ENCODE measurements at regions not wholly inside any gene's neighbourhood (a gene's known extent, or its start where the extent isn't known, plus 50 kb on each side); places are given as distances from the start of the nearest gene placed in this dataset.

DNA sequence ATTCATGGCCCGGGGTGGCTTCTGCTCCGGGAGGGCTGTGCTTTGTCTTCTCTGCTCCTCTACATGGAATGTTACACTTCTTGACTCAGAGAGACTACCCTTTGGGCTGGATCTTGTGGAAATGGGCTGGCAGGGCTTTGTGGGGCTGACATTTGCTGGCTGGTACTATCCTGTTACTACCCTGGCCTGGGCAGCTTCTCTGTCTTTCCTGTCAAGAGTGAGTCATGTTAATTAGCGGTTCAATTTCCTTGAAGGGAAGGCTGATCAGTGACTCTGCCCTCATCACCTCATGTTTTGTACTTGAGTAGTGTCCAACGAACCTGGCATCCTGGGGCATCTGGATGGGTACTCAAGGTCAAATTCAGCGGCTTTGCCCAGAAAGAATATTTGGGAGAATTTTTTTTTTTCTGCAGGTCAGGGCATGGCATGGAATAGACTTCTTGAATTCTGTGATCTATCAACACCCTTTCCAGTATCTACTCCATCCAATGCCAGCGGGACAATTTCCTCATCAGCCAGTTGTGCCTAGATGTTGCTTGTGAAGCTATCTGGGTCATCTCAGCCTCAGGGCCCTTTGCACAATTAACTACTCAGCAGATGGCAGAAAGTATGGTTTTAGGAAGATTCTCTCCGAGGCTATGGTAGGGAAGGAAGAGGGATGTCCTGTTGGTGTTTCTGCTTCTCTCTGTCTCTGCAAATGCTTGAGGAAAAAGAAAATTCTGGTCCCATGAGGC, 140.5 kb upstream of the PLET1 start:
- no peak for DNase-seq (ENCODE audit: low read depth in 2 of 2)

DNA sequence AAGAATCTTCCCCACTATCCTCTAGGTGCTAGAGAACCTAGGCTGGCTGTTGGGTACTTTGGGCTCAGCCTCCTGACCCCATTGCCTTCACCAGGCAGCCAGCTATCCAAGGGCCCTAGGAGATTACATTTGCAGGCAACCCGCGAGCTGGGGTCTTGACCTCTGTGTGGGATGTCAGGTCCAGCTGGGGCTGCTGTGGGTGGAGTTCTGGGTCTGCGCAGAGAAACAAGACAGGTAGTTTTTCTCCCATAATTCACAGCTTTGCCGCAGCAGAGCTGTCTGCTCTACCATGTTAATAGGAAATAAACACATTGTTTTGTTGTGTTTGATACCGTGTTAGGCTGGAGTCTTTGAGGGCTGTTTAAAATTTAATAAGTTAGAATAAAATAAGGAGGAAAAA, 142.8 kb upstream of the PLET1 start:
- no peak for DNase-seq (ENCODE audit: low read depth in 2 of 2)

GRCh38 chr11:112404112-112404511, 143.5 kb upstream of the PLET1 start:
- DNase-seq (ENCODE audit: low read depth in 2 of 2), result no peak

- no peak for DNase-seq (ENCODE audit: low read depth in 2 of 2)
These were observed 147.9 kb upstream of the PLET1 start for GRCh38 chr11:112408517-112408916.

- DNase-seq (ENCODE audit: low read depth in 2 of 2), result no peak
These were observed 149.7 kb upstream of the PLET1 start for GRCh38 chr11:112410325-112410724.

DNA sequence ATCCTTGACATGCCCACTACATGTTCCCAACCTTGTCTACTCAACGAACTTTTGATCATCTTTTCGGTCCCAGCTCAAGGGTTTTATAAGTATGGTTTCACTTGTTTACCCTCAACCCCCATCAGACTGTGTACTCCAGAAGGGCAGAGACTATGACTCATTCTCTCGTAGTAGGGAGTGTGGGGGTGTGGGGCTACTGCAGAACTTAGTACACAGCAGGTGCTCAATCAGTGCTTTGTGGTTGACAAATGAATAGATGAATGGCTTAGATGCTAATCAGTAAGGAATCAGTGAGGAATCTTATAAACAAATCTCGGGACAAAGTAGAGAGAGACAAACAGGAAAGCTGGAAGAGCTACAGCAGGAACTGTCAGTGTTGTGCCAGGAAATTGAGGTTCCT, 151.7 kb upstream of the PLET1 start:
- DNase-seq (ENCODE audit: low read depth in 2 of 2), result no peak

- no peak for DNase-seq (ENCODE audit: low read depth in 2 of 2)
These were observed 156.7 kb upstream of the PLET1 start for GRCh38 chr11:112417339-112417738.

DNA sequence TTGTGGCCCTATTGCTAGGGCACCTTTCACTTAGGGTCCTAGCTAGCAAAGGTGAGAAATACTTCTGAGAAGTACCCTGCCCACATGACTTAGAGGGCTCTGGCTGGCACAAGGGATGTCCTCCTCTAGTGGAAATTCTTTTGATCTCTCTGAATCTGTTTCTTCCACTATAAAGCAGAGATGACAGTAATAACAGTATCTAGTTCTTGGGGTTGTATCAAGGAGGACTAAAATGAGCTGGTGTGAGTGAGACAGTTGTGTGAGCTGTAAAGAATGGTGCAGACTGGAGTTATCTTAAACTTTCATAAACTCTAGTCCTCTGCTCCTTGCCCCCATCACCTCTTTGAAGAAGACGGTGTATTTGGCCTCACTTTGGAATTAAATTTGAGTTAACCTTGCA, 157.8 kb upstream of the PLET1 start:
- no peak for DNase-seq (ENCODE audit: low read depth in 2 of 2)

DNA sequence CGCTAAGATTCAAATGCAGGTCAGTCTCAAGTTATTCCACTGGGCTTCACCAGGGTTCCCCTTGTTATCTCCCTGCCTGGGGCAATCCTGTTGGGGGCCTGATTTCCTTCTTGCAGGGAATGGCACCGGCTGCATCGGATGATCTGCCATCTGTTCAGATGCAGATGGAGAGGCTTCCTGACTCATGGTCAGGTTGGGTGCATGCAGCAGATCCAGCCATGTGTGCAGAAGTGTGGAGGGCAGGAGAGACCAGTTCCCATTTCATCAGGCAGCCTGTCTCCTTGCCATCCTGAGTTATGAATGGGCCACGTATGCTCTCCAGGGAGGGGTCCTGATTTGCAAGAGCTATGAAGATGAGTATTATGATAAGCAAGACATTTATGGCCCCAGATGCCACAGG, 161.2 kb upstream of the PLET1 start:
- no peak for DNase-seq (ENCODE audit: low read depth in 2 of 2)

GRCh38 chr11:112425121-112425520, 164.5 kb upstream of the PLET1 start:
- no peak for DNase-seq (ENCODE audit: low read depth in 2 of 2)

DNA sequence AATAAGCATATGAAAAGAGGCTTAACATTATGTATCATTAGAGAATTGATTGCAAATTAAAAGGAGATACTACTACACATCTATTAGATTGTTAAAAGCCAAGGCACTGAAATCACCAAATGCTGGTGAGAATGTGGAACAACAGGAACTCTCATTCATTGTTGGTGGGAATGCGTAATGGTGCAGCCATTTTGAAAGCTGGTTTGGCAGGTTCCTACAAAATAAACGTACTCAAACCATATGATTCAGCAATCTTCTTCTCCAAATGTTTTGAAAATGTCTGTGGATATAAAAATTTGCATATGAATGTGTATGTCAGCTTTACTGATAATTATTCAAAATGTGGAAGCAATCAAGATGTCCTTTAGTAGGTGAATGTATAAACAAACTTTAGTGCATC, 176.4 kb upstream of the PLET1 start:
- no peak for DNase-seq (ENCODE audit: low read depth in 2 of 2)

- DNase-seq (ENCODE audit: low read depth in 2 of 2), result no peak
These were observed 179.0 kb upstream of the PLET1 start for GRCh38 chr11:112439614-112440013.

- DNase-seq (ENCODE audit: low read depth in 2 of 2), result no peak
These were observed 179.9 kb upstream of the PLET1 start for GRCh38 chr11:112440518-112440917.

- DNase-seq (ENCODE audit: low read depth in 2 of 2), result no peak
These were observed 187.5 kb upstream of the PLET1 start for GRCh38 chr11:112448168-112448567.

- DNase-seq (ENCODE audit: low read depth in 2 of 2), result no peak
These were observed 188.1 kb upstream of the PLET1 start for GRCh38 chr11:112448806-112449205.

DNA sequence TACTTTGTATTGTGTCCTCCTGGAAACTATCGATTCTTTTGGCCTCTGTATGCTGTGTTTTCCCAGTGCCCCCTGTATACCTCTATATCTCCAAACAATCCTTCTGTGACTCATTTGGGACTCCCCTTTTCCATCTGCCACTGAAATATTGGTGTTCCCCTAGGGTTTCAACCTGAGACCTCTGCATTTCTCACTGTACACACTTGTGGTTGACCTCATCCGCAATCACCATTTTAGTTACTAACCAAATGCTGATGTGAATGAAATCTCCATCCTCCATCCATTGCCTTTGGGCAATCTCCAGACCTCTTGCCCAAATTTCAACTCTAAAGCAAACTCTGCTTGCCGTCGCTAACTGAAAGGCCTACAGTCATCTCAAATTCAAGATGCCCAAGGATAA, 190.6 kb upstream of the PLET1 start:
- no peak for DNase-seq (ENCODE audit: low read depth in 2 of 2)

GRCh38 chr11:112453601-112454577, 193.2 kb upstream of the PLET1 start:
- DNase-seq (ENCODE audit: low read depth in 2 of 2), result no peak

DNA sequence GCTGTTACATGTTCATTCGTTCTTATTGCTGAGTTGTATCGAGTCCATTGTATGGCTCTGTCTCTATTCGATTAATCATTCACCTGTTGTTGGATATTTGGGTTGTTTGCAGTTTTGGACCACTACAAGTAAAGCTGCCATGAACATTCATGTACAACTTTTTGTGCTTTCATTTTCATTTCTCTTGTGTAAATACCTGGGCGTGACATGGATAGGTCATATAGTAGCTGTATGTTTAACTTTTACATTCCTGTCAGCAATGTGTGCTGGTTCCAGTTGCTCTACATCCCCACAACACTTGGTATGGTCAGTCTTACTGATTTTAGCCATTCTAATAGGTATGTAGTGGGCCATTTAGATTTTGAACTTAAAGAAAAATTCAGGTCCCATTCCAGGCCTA, 194.2 kb upstream of the PLET1 start:
- no peak for DNase-seq (ENCODE audit: low read depth in 2 of 2)

DNA sequence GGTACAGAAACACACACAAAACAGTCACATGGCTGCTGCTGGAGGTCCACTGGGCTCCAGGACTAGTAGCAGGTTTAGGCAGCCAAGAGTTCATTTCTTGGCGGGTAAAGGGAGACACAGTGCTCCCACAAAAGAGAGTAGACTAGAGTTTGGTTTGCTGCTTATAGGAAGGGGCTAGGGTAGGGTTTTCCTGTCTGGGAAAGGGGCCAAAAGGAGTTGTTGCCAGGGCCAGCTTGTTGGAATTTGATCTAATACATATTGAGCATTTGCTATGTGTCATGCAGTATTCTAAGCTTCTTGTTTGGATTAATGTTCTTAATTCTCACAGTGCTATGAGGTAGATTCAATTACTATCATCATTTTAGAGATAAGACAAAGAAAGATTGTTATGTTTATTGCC, 195.1 kb upstream of the PLET1 start:
- DNase-seq (ENCODE audit: low read depth in 2 of 2), result peak in 1 of 2 experiments; percentile 4

- no peak for DNase-seq (ENCODE audit: low read depth in 2 of 2)
These were observed 196.9 kb upstream of the PLET1 start for GRCh38 chr11:112457532-112457931.

DNA sequence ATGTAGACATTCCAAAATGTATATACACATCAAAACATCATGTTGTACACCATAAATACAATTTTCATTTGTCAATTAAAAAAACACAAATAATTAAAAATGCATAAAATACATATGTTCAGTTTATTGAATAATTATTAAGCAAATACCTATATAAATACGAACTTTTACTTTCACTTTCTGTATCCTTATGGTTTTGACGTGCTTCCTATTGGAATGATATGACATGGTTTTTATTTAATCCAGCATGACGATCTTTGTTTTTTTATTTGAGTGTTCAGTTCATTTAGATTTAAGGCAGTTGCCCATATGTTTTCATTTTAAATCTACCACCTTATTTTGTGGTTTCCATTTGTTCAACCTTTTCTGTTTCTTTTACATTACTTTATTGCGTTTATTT, 198.3 kb upstream of the PLET1 start:
- peak in 1 of 2 experiments; percentile 2 for DNase-seq (ENCODE audit: low read depth in 2 of 2)

- DNase-seq (ENCODE audit: low read depth in 2 of 2), result no peak
These were observed 199.5 kb upstream of the PLET1 start for GRCh38 chr11:112460141-112460540.

- no peak for DNase-seq (ENCODE audit: low read depth in 2 of 2)
These were observed 204.3 kb upstream of the PLET1 start for GRCh38 chr11:112464949-112465348.
